Esophagus squamous epithelium (tissue), 4 donors: ENCODE measurements at regions not wholly inside any gene's neighbourhood (a gene's known extent, or its start where the extent isn't known, plus 50 kb on each side); places are given as distances from the start of the nearest gene placed in this dataset.

ENCODE experiments used
- POLR2A ChIP-seq, 4 donors: fragments of 450-650 bp; IDR thresholded peaks; one replicate each; pipeline ENCODE4 v1.6.1; 2017; ENCODE audit warnings: antibody characterized with exemption in 4 of 4, mild to moderate bottlenecking in 4 of 4, moderate library complexity in 3 of 4
- TF ChIP-seq, protein P1 (sequence below), 6 experiments: fragments of 450-650 bp in 4 of 6; fragments of 200-600 bp in 2 of 6; sonication (generic) in 2 of 6; IDR thresholded peaks; one replicate each; pipeline ENCODE4 v1.5.1; 2016 to 2019; ENCODE audit warnings: antibody characterized with exemption in 6 of 6, mild to moderate bottlenecking in 4 of 6, moderate library complexity in 4 of 6

DNA sequence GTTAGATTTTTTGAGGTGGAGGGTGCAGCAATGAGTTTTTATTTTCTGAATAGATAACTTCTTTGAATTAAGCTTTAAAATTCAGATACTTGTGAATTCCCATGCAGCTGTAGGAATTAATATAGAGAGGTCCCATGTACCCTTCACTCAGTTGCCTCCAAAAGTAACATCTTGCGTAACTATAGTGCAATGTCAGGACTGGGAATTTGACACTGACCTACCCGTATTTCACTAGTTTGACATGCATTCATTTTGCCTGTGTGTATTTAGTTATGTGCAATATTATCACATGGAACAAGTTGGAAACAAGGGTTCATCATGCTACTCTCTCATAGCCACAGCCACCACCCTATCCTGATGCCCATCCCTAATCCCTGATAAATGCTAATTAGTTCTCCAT lies 147.1 kb upstream of the IGFBP3 start:
- TF ChIP-seq, protein P1, sequence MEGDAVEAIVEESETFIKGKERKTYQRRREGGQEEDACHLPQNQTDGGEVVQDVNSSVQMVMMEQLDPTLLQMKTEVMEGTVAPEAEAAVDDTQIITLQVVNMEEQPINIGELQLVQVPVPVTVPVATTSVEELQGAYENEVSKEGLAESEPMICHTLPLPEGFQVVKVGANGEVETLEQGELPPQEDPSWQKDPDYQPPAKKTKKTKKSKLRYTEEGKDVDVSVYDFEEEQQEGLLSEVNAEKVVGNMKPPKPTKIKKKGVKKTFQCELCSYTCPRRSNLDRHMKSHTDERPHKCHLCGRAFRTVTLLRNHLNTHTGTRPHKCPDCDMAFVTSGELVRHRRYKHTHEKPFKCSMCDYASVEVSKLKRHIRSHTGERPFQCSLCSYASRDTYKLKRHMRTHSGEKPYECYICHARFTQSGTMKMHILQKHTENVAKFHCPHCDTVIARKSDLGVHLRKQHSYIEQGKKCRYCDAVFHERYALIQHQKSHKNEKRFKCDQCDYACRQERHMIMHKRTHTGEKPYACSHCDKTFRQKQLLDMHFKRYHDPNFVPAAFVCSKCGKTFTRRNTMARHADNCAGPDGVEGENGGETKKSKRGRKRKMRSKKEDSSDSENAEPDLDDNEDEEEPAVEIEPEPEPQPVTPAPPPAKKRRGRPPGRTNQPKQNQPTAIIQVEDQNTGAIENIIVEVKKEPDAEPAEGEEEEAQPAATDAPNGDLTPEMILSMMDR (IDR thresholded peaks at IDR 0.05), result no peak
- no peak for TF ChIP-seq POLR2A (IDR thresholded peaks at IDR 0.05)
